ENCODE measurements at regions not wholly inside any gene's neighbourhood (a gene's known extent, or its start where the extent isn't known, plus 50 kb on each side); places are given as distances from the start of the nearest gene placed in this dataset.

- TF ChIP-seq, protein P1, sequence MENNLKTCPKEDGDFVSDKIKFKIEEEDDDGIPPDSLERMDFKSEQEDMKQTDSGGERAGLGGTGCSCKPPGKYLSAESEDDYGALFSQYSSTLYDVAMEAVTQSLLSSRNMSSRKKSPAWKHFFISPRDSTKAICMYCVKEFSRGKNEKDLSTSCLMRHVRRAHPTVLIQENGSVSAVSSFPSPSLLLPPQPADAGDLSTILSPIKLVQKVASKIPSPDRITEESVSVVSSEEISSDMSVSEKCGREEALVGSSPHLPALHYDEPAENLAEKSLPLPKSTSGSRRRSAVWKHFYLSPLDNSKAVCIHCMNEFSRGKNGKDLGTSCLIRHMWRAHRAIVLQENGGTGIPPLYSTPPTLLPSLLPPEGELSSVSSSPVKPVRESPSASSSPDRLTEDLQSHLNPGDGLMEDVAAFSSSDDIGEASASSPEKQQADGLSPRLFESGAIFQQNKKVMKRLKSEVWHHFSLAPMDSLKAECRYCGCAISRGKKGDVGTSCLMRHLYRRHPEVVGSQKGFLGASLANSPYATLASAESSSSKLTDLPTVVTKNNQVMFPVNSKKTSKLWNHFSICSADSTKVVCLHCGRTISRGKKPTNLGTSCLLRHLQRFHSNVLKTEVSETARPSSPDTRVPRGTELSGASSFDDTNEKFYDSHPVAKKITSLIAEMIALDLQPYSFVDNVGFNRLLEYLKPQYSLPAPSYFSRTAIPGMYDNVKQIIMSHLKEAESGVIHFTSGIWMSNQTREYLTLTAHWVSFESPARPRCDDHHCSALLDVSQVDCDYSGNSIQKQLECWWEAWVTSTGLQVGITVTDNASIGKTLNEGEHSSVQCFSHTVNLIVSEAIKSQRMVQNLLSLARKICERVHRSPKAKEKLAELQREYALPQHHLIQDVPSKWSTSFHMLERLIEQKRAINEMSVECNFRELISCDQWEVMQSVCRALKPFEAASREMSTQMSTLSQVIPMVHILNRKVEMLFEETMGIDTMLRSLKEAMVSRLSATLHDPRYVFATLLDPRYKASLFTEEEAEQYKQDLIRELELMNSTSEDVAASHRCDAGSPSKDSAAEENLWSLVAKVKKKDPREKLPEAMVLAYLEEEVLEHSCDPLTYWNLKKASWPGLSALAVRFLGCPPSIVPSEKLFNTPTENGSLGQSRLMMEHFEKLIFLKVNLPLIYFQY (CRISPR knock-in tag; IDR thresholded peaks at IDR 0.05; ENCODE audit: borderline replicate concordance): no peak
- TF ChIP-seq ZSCAN29 (CRISPR knock-in tag; conservative IDR thresholded peaks at IDR 0.05) (no peak), GATAD1 (CRISPR knock-in tag; IDR thresholded peaks at IDR 0.05) (no peak), HIVEP1 (CRISPR knock-in tag; IDR thresholded peaks at IDR 0.05) (no peak), SUZ12 (IDR thresholded peaks at IDR 0.05; ENCODE audit: low read depth, low read length) (no peak)
These were observed 140.9 kb upstream of the HMCN1 start for GRCh38 chr1:185593271-185593670.
